HG03565 (cell line): ENCODE measurements at regions not wholly inside any gene's neighbourhood (a gene's known extent, or its start where the extent isn't known, plus 50 kb on each side); places are given as distances from the start of the nearest gene placed in this dataset.

Experiments used
- ATAC-seq: cut with Tn5 transposase; IDR thresholded peaks from one replicate; pipeline ENCODE4 v1.9.1; 2021; ENCODE audit warnings: mild to moderate bottlenecking, moderate library complexity; ENCODE audit not compliant: unreplicated experiment

GRCh38 chr15:46207341-46207740 is 572.5 kb downstream of the SQOR start:
- no peak for ATAC-seq

- ATAC-seq, result no peak
These were observed 578.7 kb downstream of the SQOR start for GRCh38 chr15:46213551-46213950.

- no peak for ATAC-seq
These were observed 588.0 kb downstream of the SQOR start for GRCh38 chr15:46222826-46223225.

GRCh38 chr15:46229263-46229662 is 594.4 kb downstream of the SQOR start:
- ATAC-seq, result no peak

GRCh38 chr15:46231786-46232185 is 597.0 kb downstream of the SQOR start:
- ATAC-seq, result no peak

GRCh38 chr15:46232471-46232870 is 597.6 kb downstream of the SQOR start:
- ATAC-seq, result no peak

- ATAC-seq, result no peak
These were observed 608.1 kb downstream of the SQOR start for GRCh38 chr15:46242935-46243334.

GRCh38 chr15:46251903-46252302 is 617.1 kb downstream of the SQOR start:
- no peak for ATAC-seq

GRCh38 chr15:46258056-46258455 is 623.2 kb downstream of the SQOR start:
- ATAC-seq, result no peak

GRCh38 chr15:46260937-46261336 is 626.1 kb downstream of the SQOR start:
- ATAC-seq, result no peak

- ATAC-seq, result no peak
These were observed 631.0 kb downstream of the SQOR start for GRCh38 chr15:46265664-46266347.

- ATAC-seq, result no peak
These were observed 631.8 kb downstream of the SQOR start for GRCh38 chr15:46266661-46267060.

- no peak for ATAC-seq
These were observed 635.8 kb downstream of the SQOR start for GRCh38 chr15:46270481-46271147.

- ATAC-seq, result no peak
These were observed 640.9 kb downstream of the SQOR start for GRCh38 chr15:46275701-46276100.

- ATAC-seq, result no peak
These were observed 642.6 kb downstream of the SQOR start for GRCh38 chr15:46277451-46277850.

- no peak for ATAC-seq
These were observed 643.2 kb downstream of the SQOR start for GRCh38 chr15:46278062-46278461.

GRCh38 chr15:46278486-46279090 is 643.8 kb downstream of the SQOR start:
- ATAC-seq, result no peak

- no peak for ATAC-seq
These were observed 646.1 kb downstream of the SQOR start for GRCh38 chr15:46280762-46281542.

GRCh38 chr15:46293550-46293949 is 658.7 kb downstream of the SQOR start:
- no peak for ATAC-seq

- no peak for ATAC-seq
These were observed 661.2 kb downstream of the SQOR start for GRCh38 chr15:46296002-46296401.

GRCh38 chr15:46296797-46297196 is 662.0 kb downstream of the SQOR start:
- no peak for ATAC-seq
